Ovary (tissue), 3 donors: ENCODE measurements at regions not wholly inside any gene's neighbourhood (a gene's known extent, or its start where the extent isn't known, plus 50 kb on each side); places are given as distances from the start of the nearest gene placed in this dataset.

Source experiments
- POLR2A ChIP-seq: fragments of 450-650 bp; IDR thresholded peaks from one replicate; pipeline ENCODE4 v1.6.1; 2017; ENCODE audit warnings: antibody characterized with exemption, mild to moderate bottlenecking, moderate library complexity
- TF ChIP-seq, protein P1 (sequence below), 3 donors: fragments of 450-650 bp in 2 of 3; fragments of 200-600 bp in 1 of 3; IDR thresholded peaks; one replicate each; pipeline versions ENCODE4 v1.5.1 to v1.8.0; 2016 to 2022; ENCODE audit warnings: antibody characterized with exemption in 3 of 3, mild to moderate bottlenecking in 1 of 3
- donor health status: DM: no; HTN: no; CAD: no.

DNA sequence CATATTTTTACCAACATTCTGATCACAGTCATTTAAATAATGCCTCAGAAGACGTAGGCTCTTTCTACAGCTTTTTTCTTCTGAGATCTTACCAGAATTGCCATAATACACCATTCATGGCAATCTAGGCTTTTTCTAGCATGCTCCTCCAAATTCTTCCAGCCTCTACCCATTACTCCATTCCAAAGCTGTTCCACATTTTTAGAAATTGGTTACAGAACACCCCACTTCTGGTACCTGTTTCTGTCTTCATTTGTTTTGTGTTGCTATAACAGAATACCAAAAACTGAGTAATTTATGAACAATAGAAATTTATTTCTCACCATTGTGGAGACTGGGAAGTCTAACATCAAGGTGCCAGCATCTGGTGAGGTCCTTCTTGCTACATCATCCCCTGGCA is 385.4 kb downstream of the BRINP2 start:
- no peak for TF ChIP-seq POLR2A
- TF ChIP-seq, protein P1, sequence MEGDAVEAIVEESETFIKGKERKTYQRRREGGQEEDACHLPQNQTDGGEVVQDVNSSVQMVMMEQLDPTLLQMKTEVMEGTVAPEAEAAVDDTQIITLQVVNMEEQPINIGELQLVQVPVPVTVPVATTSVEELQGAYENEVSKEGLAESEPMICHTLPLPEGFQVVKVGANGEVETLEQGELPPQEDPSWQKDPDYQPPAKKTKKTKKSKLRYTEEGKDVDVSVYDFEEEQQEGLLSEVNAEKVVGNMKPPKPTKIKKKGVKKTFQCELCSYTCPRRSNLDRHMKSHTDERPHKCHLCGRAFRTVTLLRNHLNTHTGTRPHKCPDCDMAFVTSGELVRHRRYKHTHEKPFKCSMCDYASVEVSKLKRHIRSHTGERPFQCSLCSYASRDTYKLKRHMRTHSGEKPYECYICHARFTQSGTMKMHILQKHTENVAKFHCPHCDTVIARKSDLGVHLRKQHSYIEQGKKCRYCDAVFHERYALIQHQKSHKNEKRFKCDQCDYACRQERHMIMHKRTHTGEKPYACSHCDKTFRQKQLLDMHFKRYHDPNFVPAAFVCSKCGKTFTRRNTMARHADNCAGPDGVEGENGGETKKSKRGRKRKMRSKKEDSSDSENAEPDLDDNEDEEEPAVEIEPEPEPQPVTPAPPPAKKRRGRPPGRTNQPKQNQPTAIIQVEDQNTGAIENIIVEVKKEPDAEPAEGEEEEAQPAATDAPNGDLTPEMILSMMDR (IDR thresholded peaks at IDR 0.05) = no peak
